GM19372 (cell line): ENCODE measurements at regions not wholly inside any gene's neighbourhood (a gene's known extent, or its start where the extent isn't known, plus 50 kb on each side); places are given as distances from the start of the nearest gene placed in this dataset.
A peak's percentile ranks its signal among the peaks of the same experiment; 100 is the strongest.
"Not testable (repeated sequence)": the region's sequence is repeated elsewhere in the genome, so short reads cannot be mapped to it uniquely, and the experiment has no call there.

Source experiments
- ATAC-seq: cut with Tn5 transposase; IDR thresholded peaks from one replicate; pipeline ENCODE4 v1.9.1; 2021; ENCODE audit warnings: mild to moderate bottlenecking, low read depth, moderate library complexity; ENCODE audit not compliant: unreplicated experiment

GRCh38 chr20:53656293-53657202 lies 62.9 kb upstream of the ZNF217 start:
- no peak for ATAC-seq

- no peak for ATAC-seq
Observed at GRCh38 chr20:53655625-53656292, 62.1 kb upstream of the ZNF217 start.

GRCh38 chr20:53654932-53655624 lies 61.4 kb upstream of the ZNF217 start:
- no peak for ATAC-seq

DNA sequence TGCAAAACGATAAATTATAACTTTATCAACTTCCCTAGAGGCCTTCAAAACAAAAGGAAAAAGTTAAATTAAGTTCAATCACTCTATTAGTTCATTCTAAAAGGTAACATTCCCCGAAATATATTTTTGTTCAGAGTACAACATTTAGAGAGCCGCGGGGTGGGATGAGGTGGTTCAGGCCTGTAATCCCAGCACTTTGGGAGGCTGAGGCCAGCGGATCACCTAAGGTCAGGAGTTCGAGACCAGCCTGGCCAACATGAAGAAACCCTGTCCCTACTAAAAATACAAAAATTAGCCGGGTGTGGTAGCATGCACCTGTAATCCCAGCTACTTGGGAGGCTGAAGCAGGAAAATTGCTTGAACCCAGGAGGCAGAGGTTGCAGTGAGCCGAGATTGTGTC lies 60.9 kb upstream of the ZNF217 start:
- not testable (repeated sequence) for ATAC-seq

- no peak for ATAC-seq
Observed at GRCh38 chr20:53652859-53653517, 59.3 kb upstream of the ZNF217 start.

DNA sequence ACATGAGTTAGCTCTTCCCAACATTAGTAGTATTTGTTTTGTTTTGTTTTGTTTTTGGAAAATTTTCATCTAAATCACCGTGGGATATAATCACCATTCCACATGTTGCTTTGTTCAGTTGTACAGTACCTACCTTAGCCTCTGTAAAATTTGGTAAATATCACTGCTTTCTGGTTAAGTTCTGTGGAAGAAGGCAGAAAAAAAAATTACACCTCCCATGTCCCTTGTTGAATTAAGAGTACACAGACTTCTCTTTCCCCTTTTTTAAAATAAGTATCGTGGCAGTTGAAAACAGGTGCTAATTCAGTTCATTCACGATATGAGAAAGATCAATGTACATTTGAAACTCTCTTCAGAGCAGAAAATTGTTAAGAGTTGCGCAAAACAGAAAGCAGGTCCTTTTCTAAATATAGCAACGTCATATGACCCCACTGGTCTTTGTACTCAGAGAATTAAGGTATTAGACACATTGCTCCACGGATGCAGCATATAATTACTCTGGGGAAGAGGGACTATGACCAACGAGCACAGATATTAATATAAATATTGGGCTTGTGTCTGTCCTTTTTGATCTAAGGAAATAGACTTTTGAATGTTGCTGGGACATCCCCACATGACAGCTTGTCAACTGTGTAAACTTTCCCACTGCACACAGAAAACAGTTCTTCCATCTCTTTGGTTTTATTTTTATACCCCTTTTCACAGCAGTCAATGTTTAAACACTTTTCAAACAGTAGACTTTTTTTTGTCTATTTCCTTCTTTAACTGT lies 58.6 kb upstream of the ZNF217 start:
- ATAC-seq = peak; percentile 64

GRCh38 chr20:53649493-53649892 lies 55.9 kb upstream of the ZNF217 start:
- not testable (repeated sequence) for ATAC-seq

DNA sequence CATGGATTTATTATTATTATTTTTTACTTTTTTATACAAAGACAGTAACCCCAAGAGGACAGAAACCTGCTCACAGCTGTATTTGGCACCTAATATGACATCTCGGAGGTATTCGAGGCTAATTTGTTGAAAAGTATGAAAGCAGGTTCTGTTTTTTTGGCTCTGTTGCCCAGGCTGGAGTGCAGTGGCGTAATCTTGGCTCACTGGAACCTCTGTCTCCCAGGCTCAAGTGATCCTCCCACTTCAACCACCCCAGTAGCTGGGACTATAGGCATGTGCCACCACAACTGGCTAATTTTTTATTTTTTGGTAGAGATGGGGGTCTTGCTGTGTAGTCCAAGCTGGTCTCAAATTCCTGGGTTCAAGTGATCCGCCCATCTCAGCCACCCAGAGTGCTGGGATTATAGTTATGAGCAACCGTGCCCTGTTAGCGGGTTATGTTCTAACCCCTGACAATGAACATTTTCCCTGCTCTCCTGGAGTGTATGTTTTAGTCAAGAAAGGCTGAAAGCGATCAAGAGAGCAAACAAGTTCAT lies 53.7 kb upstream of the ZNF217 start:
- ATAC-seq = no peak

GRCh38 chr20:53646550-53646949 lies 52.9 kb upstream of the ZNF217 start:
- ATAC-seq = no peak

DNA sequence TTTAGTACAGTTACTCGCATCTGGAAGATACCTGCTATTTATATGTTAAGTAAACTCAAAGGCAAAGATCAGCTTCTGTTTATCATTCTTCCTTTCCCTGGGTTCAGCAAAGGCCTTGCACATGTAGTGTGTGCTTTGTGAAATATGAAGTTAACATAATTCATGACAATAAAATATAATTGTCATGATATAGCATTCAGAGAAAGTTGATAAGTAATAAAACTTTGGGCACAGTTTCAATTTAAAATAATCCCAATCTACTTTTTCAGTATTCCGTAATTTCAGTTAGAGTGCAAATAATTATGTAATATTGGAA lies 51.9 kb upstream of the ZNF217 start:
- ATAC-seq = no peak

DNA sequence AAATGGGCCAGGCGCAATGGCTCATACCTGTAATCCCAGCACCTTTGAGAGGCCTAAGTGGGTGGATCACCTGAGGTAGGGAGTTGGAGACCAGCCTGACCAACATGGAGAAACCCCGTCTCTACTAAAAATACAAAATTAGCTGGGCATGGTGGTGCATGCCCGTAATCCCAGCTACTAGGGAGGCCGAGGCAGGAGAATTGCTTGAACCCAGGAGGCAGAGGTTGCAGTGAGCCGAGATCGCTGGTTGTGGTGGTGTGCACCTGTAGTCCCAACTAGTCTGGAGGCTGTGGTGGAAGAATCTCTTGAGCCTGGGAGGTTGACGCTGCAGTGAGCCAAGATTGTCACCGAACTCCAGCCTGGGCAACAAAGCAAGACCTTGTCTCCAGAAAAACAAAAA lies 50.5 kb upstream of the ZNF217 start:
- ATAC-seq = not testable (repeated sequence)
